Fibroblast of skin of abdomen (primary cell): ENCODE measurements at regions not wholly inside any gene's neighbourhood (a gene's known extent, or its start where the extent isn't known, plus 50 kb on each side); places are given as distances from the start of the nearest gene placed in this dataset.

ENCODE experiments used
- DNase-seq: peaks from one replicate; pipeline ENCODE4 v3.0.0-alpha.2; 2013

GRCh38 chr20:7352165-7352564 is 584.7 kb downstream of the BMP2 start:
- DNase-seq: no peak

- DNase-seq: no peak
Observed at GRCh38 chr20:7355051-7355450, 585.2 kb downstream of the HAO1 start.

- no peak for DNase-seq
Observed at GRCh38 chr20:7358670-7359069, 581.6 kb downstream of the HAO1 start.

- DNase-seq: no peak
Observed at GRCh38 chr20:7359739-7360138, 580.5 kb downstream of the HAO1 start.

- DNase-seq: no peak
Observed at GRCh38 chr20:7361321-7361720, 578.9 kb downstream of the HAO1 start.

- DNase-seq: no peak
Observed at GRCh38 chr20:7361931-7362330, 578.3 kb downstream of the HAO1 start.

- no peak for DNase-seq
Observed at GRCh38 chr20:7362601-7363000, 577.7 kb downstream of the HAO1 start.

GRCh38 chr20:7366189-7366588 is 574.1 kb downstream of the HAO1 start:
- DNase-seq: no peak

GRCh38 chr20:7371518-7372163 is 568.6 kb downstream of the HAO1 start:
- DNase-seq: no peak

GRCh38 chr20:7375905-7376304 is 564.4 kb downstream of the HAO1 start:
- no peak for DNase-seq

GRCh38 chr20:7378864-7379605 is 561.2 kb downstream of the HAO1 start:
- DNase-seq: no peak

- DNase-seq: peak; percentile 66
Observed at GRCh38 chr20:7379621-7380220, 560.5 kb downstream of the HAO1 start.

GRCh38 chr20:7383216-7383615 is 557.0 kb downstream of the HAO1 start:
- DNase-seq: no peak

GRCh38 chr20:7387638-7388193 is 552.5 kb downstream of the HAO1 start:
- DNase-seq: no peak

GRCh38 chr20:7389216-7389615 is 551.0 kb downstream of the HAO1 start:
- DNase-seq: peak; percentile 75

GRCh38 chr20:7392542-7393206 is 547.6 kb downstream of the HAO1 start:
- DNase-seq: peak; percentile 65

- DNase-seq: no peak
Observed at GRCh38 chr20:7399114-7399513, 541.1 kb downstream of the HAO1 start.

GRCh38 chr20:7399575-7399974 is 540.7 kb downstream of the HAO1 start:
- no peak for DNase-seq

- no peak for DNase-seq
Observed at GRCh38 chr20:7406671-7407070, 533.6 kb downstream of the HAO1 start.

- DNase-seq: no peak
Observed at GRCh38 chr20:7410150-7410549, 530.1 kb downstream of the HAO1 start.

GRCh38 chr20:7411075-7411474 is 529.2 kb downstream of the HAO1 start:
- DNase-seq: no peak

- no peak for DNase-seq
Observed at GRCh38 chr20:7415427-7415826, 524.8 kb downstream of the HAO1 start.

- no peak for DNase-seq
Observed at GRCh38 chr20:7416382-7416781, 523.9 kb downstream of the HAO1 start.
